GM11168 (cell line): ENCODE measurements at regions not wholly inside any gene's neighbourhood (a gene's known extent, or its start where the extent isn't known, plus 50 kb on each side); places are given as distances from the start of the nearest gene placed in this dataset.

ENCODE experiments used
- in situ Hi-C: fragments of 300-500 bp; cut with MboI; formaldehyde crosslinking; loops from one replicate; pipeline ENCODE4 v1.12.0; 2022; ENCODE audit warnings: low sequenced_read_pairs; ENCODE audit not compliant: unreplicated experiment

DNA sequence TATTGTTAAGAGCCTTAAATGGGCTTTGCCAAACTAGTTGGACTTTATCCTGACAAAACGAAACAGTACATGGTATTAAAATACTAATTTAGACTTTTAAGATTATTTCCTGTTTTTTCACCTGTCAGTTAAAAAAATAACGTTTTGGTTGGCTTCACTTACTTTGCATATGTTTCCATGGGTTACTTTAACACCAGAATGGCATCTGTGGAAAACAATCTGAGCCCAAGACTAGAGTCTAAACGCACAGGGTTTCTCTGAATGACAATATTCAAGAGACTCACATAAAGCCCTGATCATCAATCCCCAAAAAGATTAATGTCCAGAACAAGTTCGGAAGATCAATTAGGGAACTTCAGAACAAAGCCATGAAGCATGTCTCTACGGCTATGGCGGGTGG, 888.0 kb downstream of the EPHA4 start:
- in situ Hi-C loops = no loop called here

DNA sequence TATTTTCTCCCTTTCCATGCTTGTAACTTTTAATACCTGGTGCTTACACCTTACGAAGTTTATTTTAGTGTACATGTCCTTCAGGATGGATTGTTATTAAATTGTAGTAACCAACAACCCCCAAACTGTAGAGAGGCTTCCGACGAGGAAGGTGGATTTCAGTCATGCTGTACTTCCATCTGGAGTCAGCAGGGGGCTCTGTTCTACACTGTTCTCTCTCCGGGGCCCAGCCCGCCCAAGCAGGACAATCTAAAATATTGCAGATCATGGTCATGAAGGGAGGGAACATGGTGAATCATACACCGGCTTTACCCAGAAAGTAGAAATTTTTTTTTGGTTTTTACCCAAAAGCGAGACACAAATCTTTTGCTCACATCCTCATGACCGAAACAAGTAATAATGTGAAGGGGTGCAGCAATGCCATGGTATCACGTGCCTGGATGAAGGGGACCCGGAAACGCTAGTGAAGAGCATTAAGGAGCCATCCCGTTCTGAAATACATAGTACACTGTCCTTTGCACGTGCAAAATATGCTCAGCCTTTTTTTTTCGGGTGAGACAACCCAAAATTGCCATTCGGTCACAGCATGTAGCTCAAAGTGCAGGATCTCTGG, 884.8 kb downstream of the EPHA4 start:
- in situ Hi-C loops = loop anchor here (5.0 kb wide), 1 partner anchor 890 kb away; no protein-coding TSS in a partner anchor

- in situ Hi-C loops = no loop called here
Measured at GRCh38 chr2:220695397-220696279, 876.5 kb downstream of the EPHA4 start.

GRCh38 chr2:220696280-220696669, 875.8 kb downstream of the EPHA4 start:
- in situ Hi-C loops = no loop called here

DNA sequence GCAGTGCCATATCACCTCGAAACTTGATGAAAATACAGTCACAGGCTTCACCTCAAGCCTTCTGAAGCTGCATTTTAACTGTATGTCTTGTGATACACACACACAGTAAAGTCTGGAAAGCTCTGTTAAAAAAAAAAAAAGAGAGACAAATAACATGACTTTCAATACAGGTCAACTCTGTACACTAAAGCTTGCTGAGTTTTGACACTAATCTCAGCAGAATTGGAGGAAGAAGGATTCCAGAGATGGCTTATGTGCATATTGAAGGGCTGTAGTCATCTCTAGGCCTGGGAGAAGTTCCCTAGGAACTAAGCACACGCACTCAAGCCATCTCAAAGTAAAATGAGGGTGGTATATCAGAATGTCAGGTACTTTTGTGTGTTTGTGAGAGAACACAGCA, 875.1 kb downstream of the EPHA4 start:
- in situ Hi-C loops = no loop called here

DNA sequence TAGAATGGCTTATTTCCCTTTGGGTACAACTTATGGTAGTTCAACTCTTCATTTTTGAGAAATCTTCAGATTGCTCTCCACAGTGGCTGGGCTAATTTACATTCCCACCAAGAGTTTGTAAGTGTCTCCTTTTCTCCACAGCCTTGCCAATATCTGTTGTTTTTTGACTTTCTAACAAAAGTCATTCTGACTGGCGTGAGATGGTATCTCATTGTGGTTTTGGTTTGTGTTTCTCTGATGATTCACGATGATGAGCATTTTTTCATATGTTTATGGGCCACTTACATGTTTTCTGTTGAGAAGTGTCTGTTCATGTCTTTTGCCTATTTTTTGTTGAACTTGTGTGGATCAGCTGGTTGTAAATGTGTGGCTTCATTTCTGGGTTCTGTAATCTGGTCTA, 871.0 kb downstream of the EPHA4 start:
- in situ Hi-C loops = no loop called here

GRCh38 chr2:220703279-220703678, 868.8 kb downstream of the EPHA4 start:
- in situ Hi-C loops = no loop called here

DNA sequence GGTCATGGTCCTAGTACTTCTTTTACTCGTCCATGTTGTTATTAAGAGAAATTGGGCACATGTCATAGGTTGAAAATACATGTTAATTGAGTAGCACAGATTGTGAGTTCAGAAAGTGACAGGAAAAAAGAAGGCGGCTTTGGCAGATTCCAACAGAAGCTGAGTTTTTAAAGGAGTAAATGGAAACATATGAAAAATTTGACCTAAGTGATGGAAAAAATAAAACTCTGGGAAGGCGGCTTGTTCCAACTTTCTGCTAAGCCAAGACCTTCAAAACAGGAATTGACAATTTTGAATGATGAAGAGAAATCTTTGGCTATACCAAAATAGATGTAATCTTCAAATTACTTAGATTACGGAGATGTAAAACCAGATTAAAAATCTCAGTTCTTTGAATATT, 868.0 kb downstream of the EPHA4 start:
- in situ Hi-C loops = no loop called here

- in situ Hi-C loops = no loop called here
Measured at GRCh38 chr2:220704810-220705209, 867.3 kb downstream of the EPHA4 start.

GRCh38 chr2:220705678-220706077, 866.4 kb downstream of the EPHA4 start:
- in situ Hi-C loops = no loop called here

DNA sequence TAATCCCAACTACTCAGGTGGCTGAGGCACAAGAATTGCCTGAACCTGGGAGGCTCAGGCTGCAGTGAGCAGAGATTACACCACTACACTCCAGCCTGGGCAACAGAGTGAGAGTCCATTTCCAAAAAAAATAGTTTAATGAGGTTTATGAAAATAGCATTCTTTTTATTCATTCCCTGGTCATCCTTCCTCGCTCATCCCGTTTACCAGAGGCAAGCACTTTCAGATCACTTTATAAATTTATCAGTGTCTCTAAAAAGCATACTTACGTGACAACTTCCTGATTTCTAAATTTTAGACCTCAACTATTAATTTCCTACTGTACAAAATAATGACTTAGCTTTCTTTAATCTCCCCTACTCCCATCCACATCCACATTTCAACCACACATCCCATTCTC, 864.8 kb downstream of the EPHA4 start:
- in situ Hi-C loops = no loop called here

DNA sequence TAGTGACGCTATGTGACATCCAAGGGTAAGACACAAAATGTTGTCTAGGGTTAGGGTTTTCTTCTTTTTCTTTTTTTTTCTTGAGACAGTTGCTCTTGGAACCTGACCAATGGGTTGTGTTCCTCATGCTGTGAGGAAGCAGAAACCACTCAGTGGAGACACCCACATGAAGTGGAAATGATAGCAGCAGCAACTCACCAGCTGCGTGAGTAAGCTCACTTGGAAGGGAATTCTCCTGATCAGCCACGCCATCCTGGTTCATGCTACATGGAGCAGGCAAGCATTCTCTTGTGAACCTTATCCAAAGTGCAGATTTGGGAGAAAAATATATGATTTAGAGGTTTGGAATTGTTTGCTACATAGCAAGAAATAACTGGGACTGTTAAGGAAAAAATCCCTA, 863.7 kb downstream of the EPHA4 start:
- in situ Hi-C loops = no loop called here

- in situ Hi-C loops = no loop called here
Measured at GRCh38 chr2:220717283-220717682, 854.8 kb downstream of the EPHA4 start.

DNA sequence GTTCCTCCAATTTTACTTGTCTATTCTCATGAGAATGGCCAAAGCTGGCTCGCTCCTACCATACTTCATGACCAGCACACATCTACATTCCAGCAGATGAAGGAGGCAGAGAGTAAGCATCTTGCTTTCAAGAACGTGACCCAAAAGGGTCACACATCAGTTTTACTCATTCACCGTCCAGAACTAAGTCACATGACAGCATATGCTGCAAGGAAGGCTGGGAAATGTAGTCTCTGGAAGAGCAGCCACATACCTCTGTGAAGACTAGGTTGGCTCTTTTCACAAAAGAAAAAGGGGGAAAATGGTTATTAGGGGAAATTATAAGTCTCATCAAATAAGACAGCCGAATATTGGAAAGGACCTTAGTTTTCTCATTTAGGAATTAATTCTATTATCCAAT, 835.3 kb downstream of the EPHA4 start:
- in situ Hi-C loops = no loop called here

GRCh38 chr2:220743203-220743602, 828.9 kb downstream of the EPHA4 start:
- in situ Hi-C loops = no loop called here

DNA sequence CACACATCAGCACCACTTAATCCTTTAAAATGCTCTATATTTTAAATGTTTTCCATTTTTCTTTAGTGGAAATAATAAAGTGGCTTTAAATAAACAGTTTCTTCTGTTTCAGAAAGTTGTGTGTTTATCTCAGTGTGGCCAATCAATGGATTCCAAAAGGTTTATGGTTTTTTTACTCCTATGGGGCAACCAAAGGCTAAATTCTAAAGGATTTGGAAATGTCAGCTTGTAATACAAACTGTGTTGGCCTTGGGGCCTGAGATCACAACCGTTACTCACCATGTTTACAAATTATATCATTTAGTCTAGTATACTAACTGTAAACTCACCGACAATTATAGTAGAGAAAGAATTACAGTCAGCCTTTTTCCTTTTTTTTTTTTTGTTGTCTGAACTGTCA, 827.2 kb downstream of the EPHA4 start:
- in situ Hi-C loops = no loop called here

- in situ Hi-C loops = no loop called here
Measured at GRCh38 chr2:220745682-220746081, 826.4 kb downstream of the EPHA4 start.

DNA sequence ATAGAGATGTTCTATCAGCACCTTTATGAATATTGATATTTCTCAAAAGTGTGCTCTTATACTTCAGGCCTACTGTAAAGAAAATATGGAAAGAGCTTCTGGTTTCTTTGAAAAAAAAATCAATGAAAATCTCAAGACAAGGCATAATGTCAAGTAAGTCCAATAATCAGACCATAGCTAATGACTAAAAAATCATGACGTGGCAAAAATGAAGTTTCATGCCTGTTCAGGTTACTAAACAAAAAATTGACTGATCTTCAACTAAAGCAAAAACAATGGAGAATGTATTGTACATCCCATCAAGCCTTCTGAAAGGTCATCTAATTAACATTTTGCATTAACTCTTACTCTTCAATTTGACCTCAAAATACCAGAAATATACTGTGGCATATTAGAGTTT, 824.4 kb downstream of the EPHA4 start:
- in situ Hi-C loops = no loop called here

GRCh38 chr2:220748875-220749479, 823.1 kb downstream of the EPHA4 start:
- in situ Hi-C loops = no loop called here

- in situ Hi-C loops = no loop called here
Measured at GRCh38 chr2:220753486-220753885, 818.6 kb downstream of the EPHA4 start.

- in situ Hi-C loops = no loop called here
Measured at GRCh38 chr2:220756653-220757052, 815.5 kb downstream of the EPHA4 start.
